ENCODE measurements at regions not wholly inside any gene's neighbourhood (a gene's known extent, or its start where the extent isn't known, plus 50 kb on each side); places are given as distances from the start of the nearest gene placed in this dataset.

GRCh38 chr10:36748128-36748871, 377.1 kb upstream of the ANKRD30A start:
- TF ChIP-seq CTCF (conservative IDR thresholded peaks at IDR 0.05) (no peak), EZH2 (IDR thresholded peaks at IDR 0.05; ENCODE audit: low read depth) (no peak)
